H9 (cell line): ENCODE measurements at regions not wholly inside any gene's neighbourhood (a gene's known extent, or its start where the extent isn't known, plus 50 kb on each side); places are given as distances from the start of the nearest gene placed in this dataset.

Source experiments
- DNase-seq: peaks from one replicate; pipeline ENCODE4 v3.0.0-alpha.2; 2017
- H2AFZ ChIP-seq: one replicate; pipeline ENCODE4 v1.6.1; 2013; ENCODE audit warnings: mild to moderate bottlenecking, low read length, control low read depth, moderate library complexity
- H2AK5ac ChIP-seq: 2 replicates; pipeline ENCODE4 v1.6.1; 2013; ENCODE audit warnings: low read length, control low read depth, mixed read lengths; ENCODE audit not compliant: insufficient read length
- H2BK120ac ChIP-seq: one replicate; pipeline ENCODE4 v1.6.1; 2013; ENCODE audit warnings: low read depth, mild to moderate bottlenecking, low read length, control low read depth, inconsistent platforms; ENCODE audit not compliant: poor library complexity, severe bottlenecking
- H2BK12ac ChIP-seq: 2 replicates; pipeline ENCODE4 v1.6.1; 2013; ENCODE audit warnings: low read length, control low read depth, mixed read lengths, low read depth; ENCODE audit not compliant: insufficient read length
- H2BK15ac ChIP-seq: 2 replicates; pipeline ENCODE4 v1.6.1; 2013; ENCODE audit warnings: low read depth, low read length, control low read depth
- H2BK20ac ChIP-seq: one replicate; pipeline ENCODE4 v1.6.1; 2013; ENCODE audit warnings: low read depth, mild to moderate bottlenecking, low read length, control low read depth, inconsistent platforms; ENCODE audit not compliant: poor library complexity, severe bottlenecking
- H2BK5ac ChIP-seq: 2 replicates; pipeline ENCODE4 v1.6.1; 2013; ENCODE audit warnings: low read length, control low read depth, mixed read lengths; ENCODE audit not compliant: insufficient read length
- H3K14ac ChIP-seq: 2 replicates; pipeline ENCODE4 v1.6.1; 2013; ENCODE audit warnings: low read length, control low read depth; ENCODE audit not compliant: insufficient read depth
- H3K18ac ChIP-seq: 2 replicates; pipeline ENCODE4 v1.6.1; 2013; ENCODE audit warnings: low read depth, mild to moderate bottlenecking, mixed read lengths, low read length, control low read depth; ENCODE audit not compliant: insufficient read length
- H3K23ac ChIP-seq: 2 replicates; pipeline ENCODE4 v1.6.1; 2013; ENCODE audit warnings: low read length, control low read depth, mixed read lengths, low read depth; ENCODE audit not compliant: insufficient read length
- H3K23me2 ChIP-seq: 2 replicates; pipeline ENCODE4 v1.6.1; 2013; ENCODE audit warnings: low read depth, mild to moderate bottlenecking, mixed read lengths, low read length, control low read depth; ENCODE audit not compliant: insufficient read length, poor library complexity, severe bottlenecking
- H3K27ac ChIP-seq: 2 replicates; pipeline ENCODE4 v1.5.1; 2013; ENCODE audit warnings: low read length, control low read depth, mixed read lengths, low read depth; ENCODE audit not compliant: insufficient read length
- H3K27me3 ChIP-seq: 2 replicates; pipeline ENCODE4 v1.6.1; 2013; ENCODE audit warnings: low read length, control low read depth, inconsistent platforms; ENCODE audit not compliant: insufficient read depth
- H3K4ac ChIP-seq: 2 replicates; pipeline ENCODE4 v1.6.1; 2013; ENCODE audit warnings: low read depth, mild to moderate bottlenecking, control low read depth, inconsistent platforms, low read length, moderate library complexity
- H3K4me1 ChIP-seq: 2 replicates; pipeline ENCODE4 v1.6.1; 2013; ENCODE audit warnings: low read length, control low read depth, inconsistent platforms; ENCODE audit not compliant: insufficient read depth
- H3K4me2 ChIP-seq: 2 replicates; pipeline ENCODE4 v1.6.1; 2013; ENCODE audit warnings: low read length, control low read depth, mixed read lengths; ENCODE audit not compliant: insufficient read length, insufficient read depth
- H3K56ac ChIP-seq: 2 replicates; pipeline ENCODE4 v1.6.1; 2013; ENCODE audit warnings: low read depth, mild to moderate bottlenecking, mixed read lengths, low read length, control low read depth; ENCODE audit not compliant: insufficient read length
- H3K79me1 ChIP-seq: 2 replicates; pipeline ENCODE4 v1.6.1; 2013; ENCODE audit warnings: low read depth, mild to moderate bottlenecking, moderate library complexity, low read length, control low read depth, inconsistent platforms; ENCODE audit not compliant: insufficient read depth, poor library complexity, severe bottlenecking
- H3K79me2 ChIP-seq: 2 replicates; pipeline ENCODE4 v1.6.1; 2013; ENCODE audit warnings: low read length, control low read depth, inconsistent platforms; ENCODE audit not compliant: insufficient read depth
- H3K9ac ChIP-seq: 2 replicates; pipeline ENCODE4 v1.6.1; 2013; ENCODE audit warnings: low read length, control low read depth, mixed read lengths; ENCODE audit not compliant: insufficient read length; ENCODE audit errors: extremely low read depth
- H3K9me3 ChIP-seq: one replicate; pipeline ENCODE4 v1.6.1; 2013; ENCODE audit warnings: low read depth, low read length, inconsistent platforms; ENCODE audit not compliant: control insufficient read depth
- H3T11ph ChIP-seq: one replicate; pipeline ENCODE4 v1.6.1; 2013; ENCODE audit warnings: mild to moderate bottlenecking, low read length, control low read depth, inconsistent platforms
- H4K20me1 ChIP-seq: one replicate; pipeline ENCODE4 v1.6.1; 2013; ENCODE audit not compliant: control insufficient read depth, insufficient read length, insufficient read depth
- H4K5ac ChIP-seq: 2 replicates; pipeline ENCODE4 v1.6.1; 2013; ENCODE audit warnings: low read depth, mild to moderate bottlenecking, mixed read lengths, low read length, control low read depth; ENCODE audit not compliant: insufficient read length
- H4K8ac ChIP-seq: replicated peaks from 2 replicates; pipeline ENCODE4 v1.6.1; 2013; ENCODE audit warnings: low read length, control low read depth, mixed read lengths, low read depth; ENCODE audit not compliant: insufficient read length
- H4K91ac ChIP-seq: 2 replicates; pipeline ENCODE4 v1.6.1; 2013; ENCODE audit warnings: low read depth, mild to moderate bottlenecking, moderate library complexity, mixed read lengths, low read length, control low read depth; ENCODE audit not compliant: insufficient read length
- H3K27ac Mint-ChIP-seq, 3 experiments: 2 replicates in 2 of 3; 3 replicates in 1 of 3; pipeline ENCODE4 v1.8.0; 2020 to 2021; ENCODE audit warnings: mixed read lengths in 3 of 3, mild to moderate bottlenecking in 1 of 3, moderate library complexity in 1 of 3
- H3K27me3 Mint-ChIP-seq: 2 replicates; pipeline ENCODE4 v1.8.0; 2021; ENCODE audit warnings: low read depth, mild to moderate bottlenecking, moderate library complexity, mixed read lengths
- H3K36me3 Mint-ChIP-seq, 3 experiments: 2 replicates in 2 of 3; 3 replicates in 1 of 3; pipeline ENCODE4 v1.8.0; 2020 to 2021; ENCODE audit warnings: low read depth in 3 of 3, mixed read lengths in 3 of 3; ENCODE audit not compliant: insufficient read depth in 1 of 3
- H3K4me1 Mint-ChIP-seq, 2 experiments: 2 replicates each; pipeline ENCODE4 v1.8.0; 2020; ENCODE audit warnings: mixed read lengths in 2 of 2
- H3K4me3 Mint-ChIP-seq, 2 experiments: 2 replicates in 1 of 2; 3 replicates in 1 of 2; pipeline ENCODE4 v1.8.0; 2020 to 2021; ENCODE audit warnings: mild to moderate bottlenecking in 2 of 2, mixed read lengths in 2 of 2, moderate library complexity in 1 of 2
- H3K9me3 Mint-ChIP-seq, 2 experiments: 2 replicates in 1 of 2; 3 replicates in 1 of 2; pipeline ENCODE4 v1.8.0; 2020; ENCODE audit warnings: mild to moderate bottlenecking in 2 of 2, mixed read lengths in 2 of 2, moderate library complexity in 1 of 2
- WGBS: extraction: QIAGEN DNeasy Blood & Tissue Kit; methylation state at CpG from one replicate; pipeline ENCODE4 v1.1.7; 2013; ENCODE audit warnings: missing lambda C conversion rate, low lambda C conversion rate, mixed read lengths; ENCODE audit not compliant: insufficient read length; ENCODE audit errors: extremely low coverage; 5-methylcytosine and 5-hydroxymethylcytosine counted together
- TF ChIP-seq, protein P1 (sequence below): fragments of 200-600 bp; sonication (generic); conservative IDR thresholded peaks from 3 replicates; pipeline ENCODE4 v1.8.0; 2021; ENCODE audit warnings: antibody characterized with exemption, mild to moderate bottlenecking

DNA sequence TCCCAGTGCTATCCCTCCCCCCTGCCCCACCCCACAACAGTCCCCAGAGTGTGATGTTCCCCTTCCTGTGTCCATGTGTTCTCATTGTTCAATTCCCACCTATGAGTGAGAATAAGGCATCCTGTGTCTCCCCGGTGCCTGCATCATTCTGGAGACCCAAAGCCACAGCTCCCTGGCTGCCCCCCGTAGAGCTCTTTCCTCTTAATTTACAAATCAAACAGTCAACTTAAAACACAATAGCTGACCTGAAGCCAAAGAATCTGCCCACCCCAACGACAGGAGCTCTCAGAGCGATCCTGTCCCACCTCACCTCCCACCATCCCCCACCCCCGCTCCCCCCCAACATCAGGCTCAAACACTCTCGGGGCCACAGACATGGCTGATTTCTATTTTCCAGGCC, 558.3 kb downstream of the BRD1 start:
- Mint-ChIP-seq H3K4me1 (peaks cover 31 to 38% of the 10 kb centered on the region in 2 experiments), H3K27ac (peak overlapping the region in 1 of 3 experiments; percentile 97; a peak in 3 of 7 replicates), H3K9me3 (peaks cover 4 to 6% of the 10 kb centered on the region in 2 experiments; a peak in 3 of 5 replicates), H3K36me3 (peaks cover 3 to 4% (median 3%) of the 10 kb centered on the region in 3 experiments; a peak in 4 of 7 replicates), H3K4me3 (peak overlapping the region; percentile 55 to 71), H3K27me3 (peaks cover 79% of the 10 kb centered on the region)
- H3K4me1 ChIP-seq: peaks cover 10% of the 10 kb centered on the region; the same call in 1 of the 2 replicates
- no peak overlapping the region for H4K91ac ChIP-seq
- DNase-seq: peak; percentile 79
- no peak overlapping the region for H4K8ac ChIP-seq
- H3K14ac ChIP-seq: no peak overlapping the region
- no peak overlapping the region for H2BK12ac ChIP-seq
- no peak overlapping the region for H3K56ac ChIP-seq
- H3K4ac ChIP-seq: no peak overlapping the region
- no peak overlapping the region for H2BK5ac ChIP-seq
- H3K18ac ChIP-seq: no peak overlapping the region
- WGBS: no CpG with 5 or more reads among the region's 6 CpGs
- no peaks in the 10 kb centered on the region for H3K79me1 ChIP-seq
- H2AK5ac ChIP-seq: no peak overlapping the region
- H3K27ac ChIP-seq: no peak overlapping the region
- no peaks in the 10 kb centered on the region for H4K20me1 ChIP-seq
- no peak overlapping the region for H2BK120ac ChIP-seq
- no peak overlapping the region for H2BK20ac ChIP-seq
- H3K4me2 ChIP-seq: peak overlapping the region; percentile 77
- H3K23me2 ChIP-seq: peaks cover 5% of the 10 kb centered on the region
- H3K79me2 ChIP-seq: no peaks in the 10 kb centered on the region
- H3K23ac ChIP-seq: no peak overlapping the region
- no peak overlapping the region for H4K5ac ChIP-seq
- H2BK15ac ChIP-seq: no peak overlapping the region
- no peak overlapping the region for H3T11ph ChIP-seq
- H3K9me3 ChIP-seq: no peaks in the 10 kb centered on the region
- no peak overlapping the region for H3K9ac ChIP-seq
- peaks cover 5% of the 10 kb centered on the region; the same call in 1 of the 2 replicates for H3K27me3 ChIP-seq
- H2AFZ ChIP-seq: no peak overlapping the region
- TF ChIP-seq, protein P1, sequence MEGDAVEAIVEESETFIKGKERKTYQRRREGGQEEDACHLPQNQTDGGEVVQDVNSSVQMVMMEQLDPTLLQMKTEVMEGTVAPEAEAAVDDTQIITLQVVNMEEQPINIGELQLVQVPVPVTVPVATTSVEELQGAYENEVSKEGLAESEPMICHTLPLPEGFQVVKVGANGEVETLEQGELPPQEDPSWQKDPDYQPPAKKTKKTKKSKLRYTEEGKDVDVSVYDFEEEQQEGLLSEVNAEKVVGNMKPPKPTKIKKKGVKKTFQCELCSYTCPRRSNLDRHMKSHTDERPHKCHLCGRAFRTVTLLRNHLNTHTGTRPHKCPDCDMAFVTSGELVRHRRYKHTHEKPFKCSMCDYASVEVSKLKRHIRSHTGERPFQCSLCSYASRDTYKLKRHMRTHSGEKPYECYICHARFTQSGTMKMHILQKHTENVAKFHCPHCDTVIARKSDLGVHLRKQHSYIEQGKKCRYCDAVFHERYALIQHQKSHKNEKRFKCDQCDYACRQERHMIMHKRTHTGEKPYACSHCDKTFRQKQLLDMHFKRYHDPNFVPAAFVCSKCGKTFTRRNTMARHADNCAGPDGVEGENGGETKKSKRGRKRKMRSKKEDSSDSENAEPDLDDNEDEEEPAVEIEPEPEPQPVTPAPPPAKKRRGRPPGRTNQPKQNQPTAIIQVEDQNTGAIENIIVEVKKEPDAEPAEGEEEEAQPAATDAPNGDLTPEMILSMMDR: no peak
